ENCODE measurements at regions not wholly inside any gene's neighbourhood (a gene's known extent, or its start where the extent isn't known, plus 50 kb on each side); places are given as distances from the start of the nearest gene placed in this dataset.

DNA sequence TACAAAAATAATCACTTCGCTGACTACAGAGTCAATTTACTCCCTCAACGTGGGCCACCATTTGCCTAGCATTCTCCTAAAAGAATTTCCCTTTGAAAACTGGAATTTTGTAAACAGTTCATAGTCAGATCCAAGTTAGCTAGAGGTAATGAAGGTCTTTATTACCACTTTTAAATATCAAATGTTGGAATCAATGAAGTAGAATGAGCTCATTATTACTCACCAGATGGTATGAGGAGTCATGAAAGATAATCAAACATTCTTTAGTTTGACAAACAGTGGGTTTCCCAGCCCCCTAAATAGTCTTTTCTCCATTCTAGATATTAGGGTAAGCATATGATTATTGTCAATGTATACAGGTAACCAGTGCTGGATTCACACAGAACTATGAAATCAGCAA, 455.7 kb upstream of the THBS1 start:
- TF ChIP-seq, protein P1, sequence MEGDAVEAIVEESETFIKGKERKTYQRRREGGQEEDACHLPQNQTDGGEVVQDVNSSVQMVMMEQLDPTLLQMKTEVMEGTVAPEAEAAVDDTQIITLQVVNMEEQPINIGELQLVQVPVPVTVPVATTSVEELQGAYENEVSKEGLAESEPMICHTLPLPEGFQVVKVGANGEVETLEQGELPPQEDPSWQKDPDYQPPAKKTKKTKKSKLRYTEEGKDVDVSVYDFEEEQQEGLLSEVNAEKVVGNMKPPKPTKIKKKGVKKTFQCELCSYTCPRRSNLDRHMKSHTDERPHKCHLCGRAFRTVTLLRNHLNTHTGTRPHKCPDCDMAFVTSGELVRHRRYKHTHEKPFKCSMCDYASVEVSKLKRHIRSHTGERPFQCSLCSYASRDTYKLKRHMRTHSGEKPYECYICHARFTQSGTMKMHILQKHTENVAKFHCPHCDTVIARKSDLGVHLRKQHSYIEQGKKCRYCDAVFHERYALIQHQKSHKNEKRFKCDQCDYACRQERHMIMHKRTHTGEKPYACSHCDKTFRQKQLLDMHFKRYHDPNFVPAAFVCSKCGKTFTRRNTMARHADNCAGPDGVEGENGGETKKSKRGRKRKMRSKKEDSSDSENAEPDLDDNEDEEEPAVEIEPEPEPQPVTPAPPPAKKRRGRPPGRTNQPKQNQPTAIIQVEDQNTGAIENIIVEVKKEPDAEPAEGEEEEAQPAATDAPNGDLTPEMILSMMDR (IDR thresholded peaks at IDR 0.05; ENCODE audit: control extremely low read depth in 1 of 3, insufficient read depth in 1 of 3, low read depth in 1 of 3, low read length in 3 of 3), result no peak
- TF ChIP-seq, protein P2, sequence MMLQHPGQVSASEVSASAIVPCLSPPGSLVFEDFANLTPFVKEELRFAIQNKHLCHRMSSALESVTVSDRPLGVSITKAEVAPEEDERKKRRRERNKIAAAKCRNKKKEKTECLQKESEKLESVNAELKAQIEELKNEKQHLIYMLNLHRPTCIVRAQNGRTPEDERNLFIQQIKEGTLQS (IDR thresholded peaks at IDR 0.05; ENCODE audit: insufficient read depth, low read depth, low read length), result no peak
- TF ChIP-seq, protein P3, sequence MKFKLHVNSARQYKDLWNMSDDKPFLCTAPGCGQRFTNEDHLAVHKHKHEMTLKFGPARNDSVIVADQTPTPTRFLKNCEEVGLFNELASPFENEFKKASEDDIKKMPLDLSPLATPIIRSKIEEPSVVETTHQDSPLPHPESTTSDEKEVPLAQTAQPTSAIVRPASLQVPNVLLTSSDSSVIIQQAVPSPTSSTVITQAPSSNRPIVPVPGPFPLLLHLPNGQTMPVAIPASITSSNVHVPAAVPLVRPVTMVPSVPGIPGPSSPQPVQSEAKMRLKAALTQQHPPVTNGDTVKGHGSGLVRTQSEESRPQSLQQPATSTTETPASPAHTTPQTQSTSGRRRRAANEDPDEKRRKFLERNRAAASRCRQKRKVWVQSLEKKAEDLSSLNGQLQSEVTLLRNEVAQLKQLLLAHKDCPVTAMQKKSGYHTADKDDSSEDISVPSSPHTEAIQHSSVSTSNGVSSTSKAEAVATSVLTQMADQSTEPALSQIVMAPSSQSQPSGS (IDR thresholded peaks at IDR 0.05; ENCODE audit: low read length), result no peak
- TF ChIP-seq, protein P4, sequence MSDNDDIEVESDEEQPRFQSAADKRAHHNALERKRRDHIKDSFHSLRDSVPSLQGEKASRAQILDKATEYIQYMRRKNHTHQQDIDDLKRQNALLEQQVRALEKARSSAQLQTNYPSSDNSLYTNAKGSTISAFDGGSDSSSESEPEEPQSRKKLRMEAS (IDR thresholded peaks at IDR 0.05), result no peak
- TF ChIP-seq RAD21 (IDR thresholded peaks at IDR 0.05 in 1 of 2, conservative IDR thresholded peaks at IDR 0.05 in 1 of 2; ENCODE audit: low read depth in 2 of 2, low read length in 2 of 2), result no peak
- TF ChIP-seq SP2 (IDR thresholded peaks at IDR 0.05; ENCODE audit: low read length), result no peak
- no peak for TF ChIP-seq RFX5 (IDR thresholded peaks at IDR 0.05; ENCODE audit: borderline replicate concordance, low read depth, low read length)
- TF ChIP-seq GABPA (IDR thresholded peaks at IDR 0.05; ENCODE audit: borderline replicate concordance, insufficient read depth, low read length), result no peak
